Lower leg skin (tissue), 3 donors: ENCODE measurements at regions not wholly inside any gene's neighbourhood (a gene's known extent, or its start where the extent isn't known, plus 50 kb on each side); places are given as distances from the start of the nearest gene placed in this dataset.

Experiments used
- POLR2A ChIP-seq, 2 donors: fragments of 450-650 bp; IDR thresholded peaks; one replicate each; pipeline ENCODE4 v1.6.1; 2016 to 2017; ENCODE audit warnings: antibody characterized with exemption in 2 of 2, mild to moderate bottlenecking in 1 of 2, moderate library complexity in 1 of 2
- TF ChIP-seq, protein P1 (sequence below), 3 donors: fragments of 450-650 bp; IDR thresholded peaks; one replicate each; pipeline ENCODE4 v1.5.1; 2016; ENCODE audit warnings: antibody characterized with exemption in 3 of 3, mild to moderate bottlenecking in 3 of 3, moderate library complexity in 2 of 3

GRCh38 chr20:58065508-58066361 is 162.7 kb downstream of the ANKRD60 start:
- TF ChIP-seq, protein P1, sequence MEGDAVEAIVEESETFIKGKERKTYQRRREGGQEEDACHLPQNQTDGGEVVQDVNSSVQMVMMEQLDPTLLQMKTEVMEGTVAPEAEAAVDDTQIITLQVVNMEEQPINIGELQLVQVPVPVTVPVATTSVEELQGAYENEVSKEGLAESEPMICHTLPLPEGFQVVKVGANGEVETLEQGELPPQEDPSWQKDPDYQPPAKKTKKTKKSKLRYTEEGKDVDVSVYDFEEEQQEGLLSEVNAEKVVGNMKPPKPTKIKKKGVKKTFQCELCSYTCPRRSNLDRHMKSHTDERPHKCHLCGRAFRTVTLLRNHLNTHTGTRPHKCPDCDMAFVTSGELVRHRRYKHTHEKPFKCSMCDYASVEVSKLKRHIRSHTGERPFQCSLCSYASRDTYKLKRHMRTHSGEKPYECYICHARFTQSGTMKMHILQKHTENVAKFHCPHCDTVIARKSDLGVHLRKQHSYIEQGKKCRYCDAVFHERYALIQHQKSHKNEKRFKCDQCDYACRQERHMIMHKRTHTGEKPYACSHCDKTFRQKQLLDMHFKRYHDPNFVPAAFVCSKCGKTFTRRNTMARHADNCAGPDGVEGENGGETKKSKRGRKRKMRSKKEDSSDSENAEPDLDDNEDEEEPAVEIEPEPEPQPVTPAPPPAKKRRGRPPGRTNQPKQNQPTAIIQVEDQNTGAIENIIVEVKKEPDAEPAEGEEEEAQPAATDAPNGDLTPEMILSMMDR (IDR thresholded peaks at IDR 0.05): no peak
- TF ChIP-seq POLR2A (IDR thresholded peaks at IDR 0.05): no peak
